HG03196 (cell line): ENCODE measurements at regions not wholly inside any gene's neighbourhood (a gene's known extent, or its start where the extent isn't known, plus 50 kb on each side); places are given as distances from the start of the nearest gene placed in this dataset.

Experiments
- ATAC-seq: cut with Tn5 transposase; IDR thresholded peaks from one replicate; pipeline ENCODE4 v1.9.1; 2021; ENCODE audit not compliant: unreplicated experiment

GRCh38 chr5:174229514-174230370 lies 184.2 kb downstream of the NSG2 start:
- ATAC-seq: no peak

- ATAC-seq: no peak
Measured at GRCh38 chr5:174231956-174232487, 186.5 kb downstream of the NSG2 start.

DNA sequence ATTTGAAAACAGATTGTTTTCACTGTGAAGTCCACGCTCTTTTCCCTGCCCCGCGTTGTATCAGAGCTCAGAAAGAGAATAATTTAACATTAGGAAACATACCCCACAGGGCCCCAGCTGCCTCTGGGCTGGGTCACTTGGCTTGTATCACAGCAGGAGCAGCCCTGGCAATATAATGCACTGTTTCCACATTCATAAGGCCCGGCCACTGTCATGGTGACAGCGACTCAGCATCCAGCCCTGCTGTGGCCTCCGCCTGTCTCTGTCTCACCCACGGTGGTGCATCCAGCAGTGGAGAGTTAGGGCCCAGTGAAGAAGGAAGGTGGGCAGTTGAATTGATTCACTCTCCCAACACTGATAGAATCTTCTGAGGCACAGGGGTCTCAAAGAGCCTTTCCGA lies 188.9 kb downstream of the NSG2 start:
- ATAC-seq: no peak

DNA sequence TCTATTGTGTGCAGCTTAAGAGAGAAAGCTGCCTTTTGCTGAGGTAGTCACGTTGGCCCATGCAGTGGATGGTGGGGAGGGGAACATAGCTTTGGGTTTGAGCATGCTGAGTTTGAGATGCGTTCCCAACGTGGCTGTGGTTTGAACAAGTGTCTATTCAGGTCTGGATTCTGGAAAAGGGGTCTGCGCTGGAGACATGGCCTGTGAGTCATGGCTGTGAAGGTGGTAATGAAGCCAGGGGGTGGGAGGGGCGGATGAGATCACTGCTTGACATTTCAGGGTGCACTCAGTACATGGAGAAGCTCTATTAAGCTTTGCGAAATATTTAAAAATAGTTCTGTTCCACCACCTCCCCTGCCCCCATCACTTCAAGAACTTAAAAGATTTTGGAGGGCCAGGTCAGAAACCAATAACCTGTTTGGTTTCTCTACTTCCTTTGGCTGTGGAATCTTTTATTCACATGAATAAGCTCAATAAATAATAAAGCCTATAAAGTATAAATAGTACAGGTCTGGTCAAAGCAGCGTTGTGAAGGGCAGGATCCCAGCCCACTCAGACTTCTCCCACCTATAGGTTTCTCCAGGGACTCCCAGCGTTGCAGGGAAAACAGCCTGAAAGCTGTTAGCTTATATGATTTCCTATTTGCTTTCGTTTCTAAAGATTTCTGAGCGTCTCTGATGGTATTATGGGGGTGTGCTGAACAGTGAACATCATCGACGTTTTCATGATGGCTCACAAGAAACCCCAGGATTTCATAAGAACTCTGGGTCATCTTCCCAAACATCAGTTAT lies 189.9 kb downstream of the NSG2 start:
- no peak for ATAC-seq

DNA sequence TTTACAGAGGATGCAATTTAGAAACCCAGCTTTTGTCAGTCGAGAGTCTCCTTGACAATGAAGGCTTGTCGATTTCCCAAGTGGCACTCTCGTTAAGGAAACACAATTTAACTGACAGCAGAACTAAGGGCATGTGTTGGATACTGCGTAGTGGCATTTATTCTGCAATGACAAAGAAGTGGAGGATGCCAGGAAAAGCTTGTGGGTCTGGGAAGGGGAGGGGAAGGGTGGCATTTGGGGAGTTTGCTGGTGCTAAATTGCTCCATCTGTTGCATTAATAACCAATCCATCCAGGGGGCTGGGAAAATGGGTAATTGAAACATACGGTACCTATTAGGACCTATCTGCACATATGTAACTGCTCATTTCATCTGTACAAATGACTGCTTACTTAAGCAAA lies 190.6 kb downstream of the NSG2 start:
- no peak for ATAC-seq

DNA sequence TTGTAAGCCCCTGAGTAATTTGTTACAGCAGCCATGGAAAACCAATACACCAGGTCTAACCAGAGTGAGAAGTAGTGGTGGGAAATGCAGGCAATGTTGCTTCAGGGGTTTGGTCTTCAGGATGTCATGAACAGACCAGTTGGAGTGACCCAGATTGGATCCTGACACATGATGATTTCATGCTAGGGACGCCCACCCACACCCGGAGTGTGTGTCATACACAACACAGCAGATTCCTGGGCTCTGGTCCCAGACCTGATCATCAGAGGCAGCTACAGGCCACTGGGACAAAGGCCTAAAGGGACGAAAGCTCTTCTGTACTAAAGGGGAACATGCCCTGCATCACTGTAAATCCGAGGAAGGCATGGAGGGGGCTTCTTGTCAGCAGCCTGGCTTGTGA lies 194.2 kb downstream of the NSG2 start:
- ATAC-seq: no peak

DNA sequence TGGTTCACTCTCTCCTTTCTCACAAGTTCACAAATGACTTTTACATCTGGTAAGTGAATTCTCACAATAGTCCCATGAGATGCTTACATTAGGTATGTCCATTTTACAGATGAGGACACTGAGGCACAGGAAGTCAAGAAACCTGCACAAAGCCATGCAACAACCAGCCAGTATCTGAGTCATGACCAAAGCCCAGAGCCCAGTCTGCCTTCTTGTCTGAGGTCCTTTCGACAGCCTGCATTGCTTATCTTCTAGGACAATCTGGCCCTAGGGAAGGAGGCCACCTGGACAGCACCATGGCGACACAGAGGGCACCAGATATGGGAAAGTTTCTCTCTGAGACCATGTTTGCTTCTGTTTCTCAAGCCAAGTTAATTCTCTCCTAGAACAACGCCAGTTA lies 197.1 kb downstream of the NSG2 start:
- ATAC-seq: no peak

DNA sequence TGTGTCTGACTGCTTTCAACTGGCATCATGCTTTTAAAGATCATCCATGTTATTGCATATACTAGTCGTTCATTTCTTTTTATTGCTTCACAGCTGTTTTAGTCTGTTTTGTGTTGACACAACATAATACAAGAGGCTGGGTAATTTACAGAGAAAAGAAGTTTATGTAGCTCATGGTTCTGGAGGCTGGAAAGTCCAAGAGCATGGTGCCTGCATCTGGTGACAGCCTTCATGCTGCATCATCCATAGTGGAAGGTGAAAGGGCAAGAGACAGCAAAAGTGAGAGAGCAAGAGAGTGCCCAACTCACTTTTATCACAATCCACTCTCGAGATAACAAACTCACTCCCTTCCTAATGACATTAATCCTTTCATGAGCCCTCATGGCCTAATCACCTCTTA lies 198.4 kb downstream of the NSG2 start:
- ATAC-seq: no peak

DNA sequence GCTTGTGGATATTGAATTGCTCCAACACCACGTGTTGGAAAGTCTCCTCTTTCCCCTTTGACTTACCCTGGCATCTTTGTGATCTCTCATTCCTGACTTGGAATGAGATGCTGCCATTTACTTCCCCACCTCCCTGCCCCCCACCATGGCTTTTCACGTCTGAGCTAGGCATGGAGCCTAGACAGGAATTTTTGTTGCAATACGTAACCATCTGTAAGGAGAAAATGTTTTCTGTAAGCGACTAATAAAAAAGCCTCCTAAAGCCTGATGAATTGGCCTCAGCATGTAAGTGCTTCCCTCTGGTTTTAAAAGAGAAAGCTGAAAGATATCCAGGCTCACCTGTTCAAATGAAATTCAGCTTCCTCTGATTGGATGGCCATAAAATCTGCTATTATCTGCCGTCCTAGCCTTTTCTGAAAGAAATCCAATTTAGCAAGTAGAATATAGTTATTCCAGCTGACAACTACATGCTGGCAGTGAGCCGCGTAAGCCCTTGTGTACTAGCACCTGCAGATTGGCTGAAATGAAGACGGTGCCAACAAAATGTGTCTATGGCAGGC lies 200.1 kb downstream of the NSG2 start:
- no peak for ATAC-seq

DNA sequence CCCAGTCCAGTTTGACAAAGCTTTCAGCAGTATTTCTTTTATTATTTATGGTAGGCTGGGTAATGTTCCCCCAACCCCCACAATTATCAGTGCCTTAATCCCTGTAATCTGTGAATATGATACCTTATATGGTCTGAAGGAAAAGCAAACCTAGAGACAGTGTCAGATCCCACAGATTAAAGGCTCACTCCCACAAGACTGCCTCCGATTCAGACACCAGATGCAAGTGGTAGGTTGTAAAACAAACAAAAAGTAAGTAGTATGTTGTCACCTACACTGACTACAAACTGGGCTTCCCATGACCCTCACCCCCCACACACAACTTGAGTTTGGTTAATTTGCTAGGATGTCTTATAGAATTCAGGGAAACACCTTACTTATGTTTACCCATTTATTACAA lies 201.2 kb downstream of the NSG2 start:
- no peak for ATAC-seq

- no peak for ATAC-seq
Measured at GRCh38 chr5:174247301-174247700, 201.8 kb downstream of the NSG2 start.

DNA sequence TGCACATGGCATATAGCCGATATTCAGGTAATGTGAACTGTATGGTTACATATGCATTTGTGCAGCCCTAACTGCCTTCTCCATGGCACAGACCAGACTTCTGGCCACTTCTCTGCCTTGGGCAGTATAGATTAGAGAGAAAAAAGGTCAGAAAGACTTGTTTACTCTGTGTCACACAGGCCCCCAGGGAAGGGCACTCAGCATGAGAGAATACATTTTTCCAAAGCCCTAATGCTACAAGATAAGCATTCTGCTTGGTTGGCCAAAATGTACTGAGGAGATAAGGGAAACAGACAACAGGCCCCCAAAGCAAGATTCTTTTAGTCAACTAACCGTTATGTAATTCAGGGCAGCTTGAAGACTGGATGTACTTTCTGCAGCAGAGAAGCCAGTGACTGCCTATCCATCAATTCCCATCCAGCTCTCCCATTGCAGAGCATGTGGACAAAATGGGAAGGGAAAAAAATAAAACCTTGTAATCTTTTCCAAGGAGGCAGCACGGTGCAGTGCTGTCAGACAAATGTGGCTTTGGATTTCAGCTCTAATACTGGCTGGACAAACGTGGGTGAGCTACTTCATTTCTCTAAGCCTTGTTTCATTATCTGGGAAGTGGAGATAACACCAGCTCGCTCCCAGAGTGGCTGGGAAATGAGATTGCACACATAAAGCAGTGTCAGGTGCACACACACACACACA lies 205.9 kb downstream of the NSG2 start:
- no peak for ATAC-seq

- ATAC-seq: no peak
Measured at GRCh38 chr5:174252121-174252520, 206.6 kb downstream of the NSG2 start.

DNA sequence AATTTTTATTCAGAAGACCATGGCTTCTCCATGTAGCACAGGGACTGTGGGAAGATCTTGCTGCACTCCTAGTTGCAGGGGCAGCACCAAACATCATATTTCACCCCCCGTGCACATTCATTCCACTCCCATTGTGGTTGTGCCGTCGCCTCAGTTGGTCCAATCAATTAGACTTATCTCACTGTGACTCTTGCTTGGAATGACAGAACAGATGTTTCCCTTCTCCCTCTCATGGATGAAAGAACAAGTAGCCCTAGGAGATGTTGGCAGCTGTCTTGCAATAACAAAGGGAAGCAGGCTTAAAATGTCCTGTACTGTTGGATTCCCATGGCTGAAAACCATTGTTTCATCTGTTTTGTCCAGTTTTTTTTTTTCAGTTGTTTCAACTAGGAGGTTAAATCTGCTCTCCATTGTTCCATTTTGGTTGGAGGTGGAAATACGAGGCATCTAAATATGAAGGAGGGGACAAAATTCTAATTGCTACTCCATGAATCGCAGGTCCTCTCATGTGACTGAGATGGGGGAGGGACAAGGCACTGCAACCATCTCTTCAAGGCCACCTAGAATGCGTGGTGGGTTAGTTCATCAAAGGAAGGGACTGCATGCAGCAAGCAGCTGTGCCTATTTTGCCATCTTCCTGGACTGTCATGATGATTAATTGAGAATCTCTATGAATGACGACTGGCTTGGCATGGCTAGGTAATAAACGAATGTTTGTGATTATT lies 214.4 kb downstream of the NSG2 start:
- ATAC-seq: no peak

- ATAC-seq: no peak
Measured at GRCh38 chr5:174271316-174271715, 225.8 kb downstream of the NSG2 start.

DNA sequence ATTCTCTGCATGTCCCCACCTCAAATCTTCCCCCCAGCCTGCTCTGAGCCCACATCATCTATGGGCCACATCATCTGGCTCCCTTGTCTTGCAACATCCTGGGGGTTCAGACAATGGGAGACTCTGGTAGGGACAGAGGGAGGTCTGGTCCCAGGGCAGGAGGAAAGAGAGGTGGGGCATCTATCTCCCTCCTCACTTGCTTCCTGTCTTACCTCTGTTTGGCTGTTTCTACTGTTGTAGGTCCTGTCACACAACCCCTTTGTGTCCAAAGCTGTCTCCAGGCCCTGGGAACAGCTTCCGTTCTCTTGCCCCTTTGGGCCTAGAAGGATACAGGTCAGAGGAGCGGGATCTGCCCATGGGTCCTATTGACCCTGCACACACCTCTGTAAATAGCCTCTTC lies 227.2 kb downstream of the NSG2 start:
- ATAC-seq: peak; percentile 17

DNA sequence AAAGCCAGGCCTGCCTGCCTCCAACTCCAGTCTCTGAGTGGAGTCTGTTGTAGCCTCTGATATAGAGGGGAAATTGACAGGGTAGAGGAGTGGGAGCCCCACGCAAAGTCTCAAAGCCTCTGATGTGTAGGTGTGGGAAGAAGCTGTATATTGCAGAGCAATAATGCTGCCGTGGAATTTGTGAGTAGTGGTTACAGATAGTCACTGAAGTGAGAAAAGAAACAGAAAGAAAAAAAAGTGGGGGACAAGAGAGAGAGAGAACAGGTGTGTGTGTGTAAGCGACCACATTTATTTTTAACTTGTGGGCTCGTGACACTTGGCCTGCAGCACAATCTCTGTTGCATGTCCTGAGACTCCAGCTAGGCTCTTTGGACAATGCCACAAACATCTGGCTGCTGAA lies 227.8 kb downstream of the NSG2 start:
- peak; percentile 80 for ATAC-seq

DNA sequence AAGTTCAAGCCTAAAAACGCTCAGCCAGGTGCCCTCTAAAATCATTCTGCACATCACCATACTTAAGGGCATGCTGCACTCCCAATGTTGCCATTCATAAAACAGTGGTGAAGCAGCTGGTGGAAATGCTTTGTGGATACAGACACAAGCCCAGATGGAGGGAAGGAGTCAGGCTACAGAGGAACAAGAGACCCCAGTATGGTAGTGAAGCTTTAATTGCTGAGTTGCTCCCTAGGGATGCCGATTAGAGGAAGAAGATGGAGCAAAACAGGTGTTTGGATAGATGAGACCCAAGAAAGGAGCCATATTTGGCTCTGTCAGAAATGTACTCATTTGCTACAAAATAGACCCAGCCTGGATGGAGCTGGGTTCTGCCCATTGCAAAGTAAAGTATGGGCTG lies 230.5 kb downstream of the NSG2 start:
- no peak for ATAC-seq

- ATAC-seq: no peak
Measured at GRCh38 chr5:174281089-174281760, 235.7 kb downstream of the NSG2 start.

- ATAC-seq: no peak
Measured at GRCh38 chr5:174281855-174282254, 236.3 kb downstream of the NSG2 start.
